OCI-LY7 (cell line): ENCODE measurements at regions not wholly inside any gene's neighbourhood (a gene's known extent, or its start where the extent isn't known, plus 50 kb on each side); places are given as distances from the start of the nearest gene placed in this dataset.

Experiments
- BruUV-seq: library from RNA; stranded (reverse); fragments of 400-500 nt; replicated peaks from 2 replicates; lab custom pipeline; 2021; lab: Mats Ljungman, UMichigan
- CTCF ChIA-PET: fragments of 300-600 bp; sonication (Branson Sonifier 250); formaldehyde crosslinking; loops from one replicate; lab custom pipeline; 2022; ENCODE audit warnings: antibody characterized with exemption; ENCODE audit not compliant: unreplicated experiment; lab: Charles Lee
- POLR2A ChIA-PET: fragments of 300-600 bp; sonication (Branson Sonifier 250); formaldehyde crosslinking; loops from one replicate; lab custom pipeline; 2022; ENCODE audit warnings: antibody characterized with exemption; lab: Charles Lee
- DNase-seq: peaks from one replicate; pipeline ENCODE4 v3.0.0-alpha.2; 2015; ENCODE audit warnings: low spot score
- H2AFZ ChIP-seq: fragments of 200-600 bp; sonication (generic), shearing (Covaris generic); 2 replicates; pipeline ENCODE4 v1.6.1; 2014; ENCODE audit warnings: mild to moderate bottlenecking, antibody characterized with exemption, low read length, moderate library complexity
- H3K27ac ChIP-seq: fragments of 200-600 bp; sonication (generic); 2 replicates; pipeline ENCODE4 v1.5.1; 2014; ENCODE audit warnings: mixed run types, low read depth, mild to moderate bottlenecking, moderate library complexity, low read length, inconsistent platforms; ENCODE audit not compliant: poor library complexity, severe bottlenecking
- H3K36me3 ChIP-seq: fragments of 200-600 bp; sonication (generic); 2 replicates; pipeline ENCODE4 v1.6.1; 2014; ENCODE audit warnings: mild to moderate bottlenecking, antibody characterized with exemption, low read length, moderate library complexity, mixed read lengths; ENCODE audit not compliant: insufficient read depth
- H3K4me1 ChIP-seq: fragments of 200-600 bp; sonication (generic); 2 replicates; pipeline ENCODE4 v1.5.1; 2014; ENCODE audit warnings: mild to moderate bottlenecking, low read length; ENCODE audit not compliant: insufficient read depth, poor library complexity, severe bottlenecking
- H3K4me2 ChIP-seq: fragments of 200-600 bp; sonication (generic); 2 replicates; pipeline ENCODE4 v1.6.1; 2014; ENCODE audit warnings: mild to moderate bottlenecking, low read length
- H3K4me3 ChIP-seq: fragments of 200-600 bp; sonication (generic); 2 replicates; pipeline ENCODE4 v1.5.1; 2014; ENCODE audit warnings: mild to moderate bottlenecking, low read depth, low read length; ENCODE audit not compliant: poor library complexity, severe bottlenecking
- H3K79me2 ChIP-seq: fragments of 200-600 bp; sonication (generic); 2 replicates; pipeline ENCODE4 v1.6.1; 2016; ENCODE audit warnings: low read depth, mild to moderate bottlenecking, low read length, moderate library complexity, mixed read lengths; ENCODE audit not compliant: insufficient read depth
- H3K9me2 ChIP-seq: fragments of 200-600 bp; sonication (generic); 2 replicates; pipeline ENCODE4 v1.6.1; 2016; ENCODE audit warnings: mild to moderate bottlenecking, low read length, mixed read lengths; ENCODE audit not compliant: insufficient read depth
- H3K9me3 ChIP-seq: fragments of 200-600 bp; sonication (generic); 2 replicates; pipeline ENCODE4 v1.6.1; 2014; ENCODE audit warnings: mild to moderate bottlenecking, mixed run types, low read length, mixed read lengths
- H4K20me1 ChIP-seq: fragments of 200-600 bp; sonication (generic); 2 replicates; pipeline ENCODE4 v1.6.1; 2014; ENCODE audit warnings: mild to moderate bottlenecking, antibody characterized with exemption, low read length, moderate library complexity, mixed read lengths; ENCODE audit not compliant: insufficient read depth
- CTCF ChIP-seq: fragments of 200-600 bp; sonication (generic); conservative IDR thresholded peaks from 2 replicates; pipeline ENCODE4 v1.5.1; 2014; ENCODE audit warnings: mild to moderate bottlenecking, antibody characterized with exemption, low read length, moderate library complexity, mixed read lengths
- EZH2phosphoT487 ChIP-seq: fragments of 200-600 bp; sonication (generic); IDR thresholded peaks from 2 replicates; pipeline ENCODE4 v1.6.1; 2018; ENCODE audit warnings: low read depth, borderline replicate concordance, mild to moderate bottlenecking, mixed run types, antibody characterized with exemption, low read length, moderate library complexity, mixed read lengths
- intact Hi-C: fragments of 100-400 bp; cut with micrococcal nuclease; formaldehyde crosslinking; loops from one replicate; pipeline ENCODE4 v1.10.0; 2022; ENCODE audit not compliant: unreplicated experiment

- Histone ChIP-seq H3K4me3 (no peak overlapping the region), H3K9me2 (no peaks in the 10 kb centered on the region), H3K27ac (no peak overlapping the region), H2AFZ (no peak overlapping the region), H3K36me3 (no peaks in the 10 kb centered on the region), H3K4me1 (no peaks in the 10 kb centered on the region), H4K20me1 (no peaks in the 10 kb centered on the region), H3K4me2 (no peak overlapping the region), H3K79me2 (no peaks in the 10 kb centered on the region), H3K9me3 (no peaks in the 10 kb centered on the region)
- no peak for DNase-seq
- TF ChIP-seq CTCF = no peak
- TF ChIP-seq EZH2phosphoT487 = no peak
- intact Hi-C loops = no loop called here
- BruUV-seq = no TSS peak
- ChIA-PET POLR2A (no interaction called here), CTCF (no interaction called here)
Observed at GRCh38 chr10:128777342-128777741, 651.1 kb upstream of the MKI67 start.

GRCh38 chr10:128779416-128779815 lies 653.2 kb upstream of the MKI67 start:
- TF ChIP-seq CTCF (no peak), EZH2phosphoT487 (no peak)
- no peaks in the 10 kb centered on the region for H3K36me3 ChIP-seq
- H2AFZ ChIP-seq = no peak overlapping the region
- H3K9me2 ChIP-seq = no peaks in the 10 kb centered on the region
- BruUV-seq = no TSS peak
- ChIA-PET CTCF (no interaction called here), POLR2A (no interaction called here)
- H3K27ac ChIP-seq = no peak overlapping the region
- intact Hi-C loops = no loop called here
- no peak for DNase-seq
- H3K4me2 ChIP-seq = no peak overlapping the region
- H3K4me1 ChIP-seq = no peaks in the 10 kb centered on the region
- no peaks in the 10 kb centered on the region for H3K79me2 ChIP-seq
- H4K20me1 ChIP-seq = no peaks in the 10 kb centered on the region
- no peaks in the 10 kb centered on the region for H3K9me3 ChIP-seq
- no peak overlapping the region for H3K4me3 ChIP-seq

GRCh38 chr10:128780156-128780761 lies 654.0 kb upstream of the MKI67 start:
- no peaks in the 10 kb centered on the region for H3K36me3 ChIP-seq
- H3K4me2 ChIP-seq = no peak overlapping the region
- H3K4me1 ChIP-seq = no peaks in the 10 kb centered on the region
- no peaks in the 10 kb centered on the region for H3K9me3 ChIP-seq
- intact Hi-C loops = no loop called here
- H2AFZ ChIP-seq = no peak overlapping the region
- BruUV-seq = no TSS peak
- no peaks in the 10 kb centered on the region for H3K79me2 ChIP-seq
- H3K4me3 ChIP-seq = no peak overlapping the region
- H3K9me2 ChIP-seq = no peaks in the 10 kb centered on the region
- CTCF ChIA-PET = no interaction called here
- no peaks in the 10 kb centered on the region for H4K20me1 ChIP-seq
- no peak for DNase-seq
- POLR2A ChIA-PET = no interaction called here
- no peak overlapping the region for H3K27ac ChIP-seq
- TF ChIP-seq CTCF = no peak
- no peak for TF ChIP-seq EZH2phosphoT487
